DMS79 (cell line): ENCODE measurements at regions not wholly inside any gene's neighbourhood (a gene's known extent, or its start where the extent isn't known, plus 50 kb on each side); places are given as distances from the start of the nearest gene placed in this dataset.

ENCODE experiments used
- DNase-seq: peaks from one replicate; lab custom pipeline; 2025; lab: John Stamatoyannopoulos, UW

DNA sequence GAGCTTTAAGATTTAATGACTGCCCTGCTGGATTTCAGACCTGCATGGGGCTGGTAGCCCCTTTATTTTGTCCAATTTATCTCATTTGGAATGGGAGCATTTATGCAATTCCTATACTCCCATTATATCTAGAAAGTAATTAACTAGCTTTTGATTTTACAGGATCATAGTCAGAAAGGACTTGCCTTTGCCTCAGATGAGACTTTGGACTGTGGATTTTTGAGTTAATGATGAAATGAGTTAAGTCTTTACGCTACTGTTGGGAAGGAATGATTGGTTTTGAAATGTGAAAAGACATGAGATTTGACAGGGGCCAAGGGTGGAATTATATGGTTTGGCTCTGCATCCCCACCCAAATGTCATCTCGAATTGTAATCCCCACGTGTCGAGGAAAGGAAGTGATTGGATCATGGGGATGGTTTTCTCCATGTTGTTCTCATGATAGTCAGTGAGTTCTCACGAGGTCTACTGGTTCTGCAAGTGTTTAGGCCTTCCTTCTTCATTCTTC lies 213.1 kb upstream of the DCN start:
- no peak for DNase-seq

DNA sequence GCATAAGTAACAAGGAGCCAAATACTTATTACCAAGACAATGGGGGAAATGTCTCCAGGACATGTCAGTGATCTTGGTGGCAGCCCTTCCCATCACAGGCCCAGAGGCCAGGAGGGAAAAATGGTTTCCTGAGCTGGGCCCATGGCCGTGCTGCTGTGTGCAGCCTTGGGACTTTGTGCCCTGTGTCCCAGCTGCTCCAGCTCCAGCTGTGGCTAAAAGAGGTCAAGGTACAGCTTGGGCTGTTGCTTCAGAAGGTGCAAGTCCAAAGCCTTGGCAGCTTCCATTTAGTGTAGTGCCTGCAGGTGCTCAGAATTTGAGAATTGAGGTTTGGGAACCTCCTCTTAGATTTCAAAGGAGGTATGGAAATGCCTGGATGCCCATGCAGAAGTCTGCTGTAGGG lies 212.3 kb upstream of the DCN start:
- no peak for DNase-seq

- DNase-seq = no peak
Measured at GRCh38 chr12:91388573-91388972, 206.0 kb upstream of the DCN start.

DNA sequence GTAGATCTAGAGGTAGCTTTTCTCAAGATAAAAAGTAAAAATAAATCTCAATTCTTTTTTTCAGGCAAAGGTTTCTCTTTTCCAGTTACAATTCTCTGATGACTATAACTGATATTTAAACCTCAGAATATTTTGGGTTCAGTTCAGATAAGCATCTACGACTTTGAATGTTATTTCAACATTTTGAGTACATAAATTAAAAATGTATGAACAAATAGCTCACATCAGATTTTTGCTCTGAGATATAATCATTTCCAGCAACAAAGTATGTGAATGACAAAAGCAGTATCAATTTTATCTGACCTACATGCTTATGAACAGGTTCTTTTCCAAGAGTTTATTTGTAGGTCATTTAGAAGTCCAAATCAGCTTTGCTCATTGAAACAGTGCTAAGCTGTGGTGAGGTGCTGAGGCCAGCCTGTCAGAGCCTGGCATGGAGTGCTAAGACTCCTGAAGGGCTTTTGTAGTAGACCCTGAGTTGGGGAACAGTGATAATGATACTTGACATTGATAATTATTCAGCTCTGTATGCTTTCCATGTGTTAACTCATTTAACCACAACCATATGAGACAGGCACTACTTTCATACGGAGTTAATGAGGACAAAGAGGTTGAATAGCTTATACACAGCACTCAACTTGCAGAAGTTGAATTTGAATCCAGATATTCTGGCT lies 205.0 kb upstream of the DCN start:
- no peak for DNase-seq

DNA sequence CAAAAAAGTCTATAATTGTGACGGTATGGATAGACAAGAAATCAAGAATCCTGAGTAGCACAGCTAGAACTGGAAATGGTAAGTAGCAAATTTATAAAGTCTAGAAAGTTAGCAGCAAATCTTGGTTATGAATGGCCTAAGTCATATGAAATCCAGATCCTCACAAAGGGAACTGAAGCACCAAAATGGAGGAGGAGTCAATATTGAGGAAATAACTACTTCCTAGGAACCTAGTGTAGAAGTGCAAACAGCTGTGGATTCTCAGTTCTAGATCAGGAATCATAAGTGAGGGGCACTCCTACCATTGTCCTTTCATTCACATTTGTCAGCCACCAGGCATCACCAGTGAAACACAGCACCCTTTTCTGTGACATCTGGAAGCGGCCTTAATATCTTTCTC lies 202.2 kb upstream of the DCN start:
- no peak for DNase-seq

GRCh38 chr12:91384366-91384765 lies 201.7 kb upstream of the DCN start:
- DNase-seq = no peak

GRCh38 chr12:91383099-91383498 lies 200.5 kb upstream of the DCN start:
- DNase-seq = no peak

GRCh38 chr12:91382081-91382543 lies 199.5 kb upstream of the DCN start:
- no peak for DNase-seq

DNA sequence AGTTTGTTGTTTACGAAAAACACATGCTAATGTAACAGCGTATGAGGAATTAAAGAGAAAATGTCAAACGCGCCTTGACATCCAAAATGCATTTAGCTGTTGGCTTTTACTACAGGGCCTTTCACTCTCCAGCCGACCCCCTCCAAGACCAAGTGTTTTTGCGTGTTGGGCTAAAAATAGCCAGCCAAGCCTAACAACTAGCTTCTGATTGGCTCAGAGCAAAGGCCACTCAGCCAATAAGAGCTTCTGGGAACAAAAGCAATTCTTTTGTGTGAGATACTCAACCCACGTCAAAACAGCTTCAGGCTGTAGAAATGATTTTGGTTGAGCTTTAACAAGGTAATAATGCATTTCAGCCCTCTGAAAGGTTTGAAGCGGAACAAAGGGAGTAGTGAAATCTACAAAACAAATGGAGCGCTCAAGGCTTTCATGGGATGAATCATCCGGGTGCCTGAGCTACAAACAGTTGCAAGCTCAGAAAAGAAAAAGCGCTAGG lies 198.7 kb upstream of the DCN start:
- DNase-seq = no peak

GRCh38 chr12:91380631-91381030 lies 198.0 kb upstream of the DCN start:
- DNase-seq = no peak

GRCh38 chr12:91379051-91379775 lies 196.6 kb upstream of the DCN start:
- no peak for DNase-seq

DNA sequence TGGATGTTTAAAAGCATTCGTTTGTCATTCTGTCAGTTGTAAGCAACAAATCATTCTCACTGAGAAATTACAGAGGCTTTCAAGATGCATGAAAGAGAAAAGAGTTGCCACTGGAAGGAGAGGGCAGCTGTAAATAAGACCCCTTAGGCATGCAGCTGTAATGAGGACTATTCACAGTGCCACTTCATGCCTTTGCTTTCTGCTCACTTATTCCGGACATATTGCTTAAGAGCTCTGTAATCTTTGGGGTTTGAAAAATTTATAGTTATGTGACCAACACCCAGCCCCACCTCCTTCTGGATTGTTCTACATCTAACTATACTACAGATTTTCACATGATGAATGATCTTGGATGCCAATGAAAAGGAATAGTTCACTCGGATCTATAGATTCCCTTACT lies 194.8 kb upstream of the DCN start:
- peak; percentile 11 for DNase-seq

GRCh38 chr12:91373086-91373485 lies 190.5 kb upstream of the DCN start:
- DNase-seq = no peak

- DNase-seq = no peak
Measured at GRCh38 chr12:91370086-91370868, 187.7 kb upstream of the DCN start.

- no peak for DNase-seq
Measured at GRCh38 chr12:91368613-91369012, 186.0 kb upstream of the DCN start.

DNA sequence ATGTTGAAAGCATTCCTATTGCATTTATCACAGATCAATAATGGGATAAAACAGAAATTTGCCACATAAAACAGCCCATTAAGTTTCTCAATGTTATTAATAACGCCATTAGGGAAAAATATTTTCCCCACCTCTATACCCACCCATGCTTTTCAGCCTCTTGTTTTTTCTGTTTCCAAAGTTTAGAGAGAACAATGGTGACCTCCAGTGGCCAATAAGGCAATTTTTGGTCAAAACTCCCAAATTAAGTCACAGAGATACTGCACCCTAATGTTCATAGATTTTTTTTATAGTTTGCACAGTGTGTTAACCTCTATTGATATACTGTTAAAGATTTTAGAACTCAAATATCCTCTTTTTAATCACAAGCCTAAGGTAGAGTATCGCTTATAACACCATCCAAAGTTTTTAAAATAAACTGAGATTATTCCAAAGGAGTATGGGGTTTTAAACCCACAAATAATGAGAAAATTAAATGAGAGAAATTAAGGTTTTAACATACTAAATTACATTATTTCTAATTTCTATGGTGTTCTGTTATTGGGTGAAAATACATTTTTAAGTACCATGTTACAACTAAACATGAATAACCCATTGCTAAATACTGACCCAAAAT lies 184.7 kb upstream of the DCN start:
- DNase-seq = no peak

DNA sequence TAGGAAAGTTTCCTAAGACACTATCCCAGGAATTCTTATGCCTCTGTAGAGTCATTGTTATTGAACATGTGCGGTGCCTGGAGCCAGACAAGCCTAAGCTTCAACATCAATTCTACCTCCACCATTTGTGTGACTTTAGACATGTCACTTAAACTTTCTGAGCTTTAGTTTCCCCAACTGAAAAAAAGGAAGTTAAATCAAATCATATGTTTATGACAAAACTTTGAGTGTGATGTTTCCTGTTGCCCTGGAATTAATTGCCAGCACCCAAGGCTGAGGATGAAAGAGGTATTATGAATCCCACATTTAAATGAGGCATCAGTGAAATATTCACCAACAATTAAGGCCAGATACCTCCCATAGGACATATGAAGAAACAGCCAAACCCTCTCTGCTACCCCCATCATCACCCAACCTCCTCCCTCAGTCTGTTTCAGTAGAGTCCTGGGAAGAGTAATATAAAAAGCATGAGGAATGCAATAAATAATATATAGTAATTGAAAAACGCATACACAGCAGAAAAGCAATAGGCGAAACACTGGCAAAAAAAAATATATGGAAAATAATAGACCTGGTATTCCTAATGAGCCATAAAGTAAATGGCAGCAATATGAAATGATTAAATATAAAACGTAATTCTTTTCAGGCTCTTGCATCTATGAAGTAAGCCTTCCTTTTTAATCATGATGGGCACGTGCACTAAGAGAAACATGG lies 182.0 kb upstream of the DCN start:
- DNase-seq = no peak

DNA sequence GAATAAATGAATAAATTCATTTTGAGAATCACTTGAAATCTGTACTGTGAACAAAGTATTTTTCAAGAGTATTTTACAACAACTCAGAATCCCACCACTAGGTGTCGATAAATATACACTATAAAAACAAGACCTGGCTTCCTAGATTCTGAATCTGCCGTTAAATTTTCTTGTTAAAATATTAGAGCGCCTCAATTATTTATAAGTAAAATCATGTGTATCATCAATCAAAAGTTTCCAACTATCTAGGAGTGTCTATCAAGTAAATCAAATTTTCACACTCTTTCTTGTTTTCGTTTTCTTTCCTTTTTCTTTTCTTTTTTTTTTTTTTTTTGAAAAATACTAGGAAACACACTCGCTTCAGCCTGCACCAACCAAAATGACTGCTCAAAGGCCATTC lies 179.2 kb upstream of the DCN start:
- peak; percentile 9 for DNase-seq

GRCh38 chr12:91357381-91357780 lies 174.8 kb upstream of the DCN start:
- no peak for DNase-seq

GRCh38 chr12:91356405-91356804 lies 173.8 kb upstream of the DCN start:
- DNase-seq = no peak
